ENCODE measurements at regions not wholly inside any gene's neighbourhood (a gene's known extent, or its start where the extent isn't known, plus 50 kb on each side); places are given as distances from the start of the nearest gene placed in this dataset.

- Mint-ChIP-seq H3K9me3 (peaks cover 0 to 2% (median 1%) of the 10 kb centered on the region in 7 donors), H3K27me3 (no peaks in the 10 kb centered on the region), H3K27ac (no peak overlapping the region), H3K4me1 (no peaks in the 10 kb centered on the region), H3K36me3 (no peaks in the 10 kb centered on the region), H3K4me3 (no peak overlapping the region)
- Histone ChIP-seq H3K27me3 (ENCODE audit: control insufficient read depth, insufficient read depth, low read length) (no peaks in the 10 kb centered on the region), H3K4me1 (ENCODE audit: control insufficient read depth, insufficient read depth, low read length, poor library complexity, severe bottlenecking) (no peaks in the 10 kb centered on the region), H3K36me3 (ENCODE audit: control insufficient read depth, insufficient read depth, low read length) (no peaks in the 10 kb centered on the region), H3K4me3 (ENCODE audit: low read depth, low read length) (no peak overlapping the region), H3K9me3 (ENCODE audit: control insufficient read depth in 2 of 2, low read length in 2 of 2) (no peaks in the 10 kb centered on the region), H3K27ac (ENCODE audit: insufficient read depth, low read length, poor library complexity, severe bottlenecking) (no peak overlapping the region)
- DNase-seq (no peak), ATAC-seq (ENCODE audit: low read depth in 2 of 2) (no peak)
Measured at GRCh38 chr2:58842501-58843155, 601.5 kb upstream of the FANCL start.

GRCh38 chr2:58834404-58834803, 593.3 kb upstream of the FANCL start:
- ATAC-seq (ENCODE audit: low read depth in 2 of 2) = no peak
- peaks cover 4 to 17% (median 7%) of the 10 kb centered on the region in 7 donors for H3K9me3 Mint-ChIP-seq
- H3K4me1 ChIP-seq (ENCODE audit: control insufficient read depth, insufficient read depth, low read length, poor library complexity, severe bottlenecking) = no peaks in the 10 kb centered on the region
- H3K27ac ChIP-seq (ENCODE audit: insufficient read depth, low read length, poor library complexity, severe bottlenecking) = no peak overlapping the region
- H3K36me3 Mint-ChIP-seq = no peaks in the 10 kb centered on the region
- no peak overlapping the region for H3K4me3 Mint-ChIP-seq
- no peak overlapping the region for H3K4me3 ChIP-seq (ENCODE audit: low read depth, low read length)
- H3K27ac Mint-ChIP-seq = no peak overlapping the region
- H3K9me3 ChIP-seq (ENCODE audit: control insufficient read depth in 2 of 2, low read length in 2 of 2) = peaks cover 0 to 10% of the 10 kb centered on the region in 2 experiments
- H3K4me1 Mint-ChIP-seq = no peaks in the 10 kb centered on the region
- H3K27me3 Mint-ChIP-seq = no peaks in the 10 kb centered on the region
- H3K27me3 ChIP-seq (ENCODE audit: control insufficient read depth, insufficient read depth, low read length) = no peaks in the 10 kb centered on the region
- H3K36me3 ChIP-seq (ENCODE audit: control insufficient read depth, insufficient read depth, low read length) = no peaks in the 10 kb centered on the region
- DNase-seq = peak in 1 of 3 donors; percentile 0

- Mint-ChIP-seq H3K27me3 (no peaks in the 10 kb centered on the region), H3K9me3 (peaks cover 0 to 43% (median 16%) of the 10 kb centered on the region in 7 donors), H3K4me3 (no peak overlapping the region), H3K27ac (no peak overlapping the region), H3K36me3 (no peaks in the 10 kb centered on the region), H3K4me1 (no peaks in the 10 kb centered on the region)
- no peaks in the 10 kb centered on the region for H3K4me1 ChIP-seq (ENCODE audit: control insufficient read depth, insufficient read depth, low read length, poor library complexity, severe bottlenecking)
- no peaks in the 10 kb centered on the region for H3K27me3 ChIP-seq (ENCODE audit: control insufficient read depth, insufficient read depth, low read length)
- H3K36me3 ChIP-seq (ENCODE audit: control insufficient read depth, insufficient read depth, low read length) = no peaks in the 10 kb centered on the region
- ATAC-seq (ENCODE audit: low read depth in 2 of 2) = no peak
- H3K27ac ChIP-seq (ENCODE audit: insufficient read depth, low read length, poor library complexity, severe bottlenecking) = no peak overlapping the region
- peaks cover 5 to 22% of the 10 kb centered on the region in 2 experiments for H3K9me3 ChIP-seq (ENCODE audit: control insufficient read depth in 2 of 2, low read length in 2 of 2)
- H3K4me3 ChIP-seq (ENCODE audit: low read depth, low read length) = no peak overlapping the region
- no peak for DNase-seq
Measured at GRCh38 chr2:58826795-58827194, 585.7 kb upstream of the FANCL start.

GRCh38 chr2:58812771-58813344, 571.7 kb upstream of the FANCL start:
- no peak overlapping the region for H3K27ac ChIP-seq (ENCODE audit: insufficient read depth, low read length, poor library complexity, severe bottlenecking)
- H3K9me3 ChIP-seq (ENCODE audit: control insufficient read depth in 2 of 2, low read length in 2 of 2) = no peaks in the 10 kb centered on the region
- Mint-ChIP-seq H3K27ac (no peak overlapping the region), H3K9me3 (peaks cover 0 to 2% (median 0%) of the 10 kb centered on the region in 7 donors), H3K4me3 (no peak overlapping the region), H3K4me1 (no peaks in the 10 kb centered on the region), H3K36me3 (no peaks in the 10 kb centered on the region), H3K27me3 (no peaks in the 10 kb centered on the region)
- no peaks in the 10 kb centered on the region for H3K36me3 ChIP-seq (ENCODE audit: control insufficient read depth, insufficient read depth, low read length)
- no peak for ATAC-seq (ENCODE audit: low read depth in 2 of 2)
- H3K4me1 ChIP-seq (ENCODE audit: control insufficient read depth, insufficient read depth, low read length, poor library complexity, severe bottlenecking) = no peaks in the 10 kb centered on the region
- H3K27me3 ChIP-seq (ENCODE audit: control insufficient read depth, insufficient read depth, low read length) = no peaks in the 10 kb centered on the region
- DNase-seq = no peak
- no peak overlapping the region for H3K4me3 ChIP-seq (ENCODE audit: low read depth, low read length)

GRCh38 chr2:58805126-58805525, 564.0 kb upstream of the FANCL start:
- Histone ChIP-seq H3K36me3 (ENCODE audit: control insufficient read depth, insufficient read depth, low read length) (no peaks in the 10 kb centered on the region), H3K27me3 (ENCODE audit: control insufficient read depth, insufficient read depth, low read length) (no peaks in the 10 kb centered on the region), H3K27ac (ENCODE audit: insufficient read depth, low read length, poor library complexity, severe bottlenecking) (no peak overlapping the region), H3K4me3 (ENCODE audit: low read depth, low read length) (no peak overlapping the region), H3K4me1 (ENCODE audit: control insufficient read depth, insufficient read depth, low read length, poor library complexity, severe bottlenecking) (no peaks in the 10 kb centered on the region), H3K9me3 (ENCODE audit: control insufficient read depth in 2 of 2, low read length in 2 of 2) (no peaks in the 10 kb centered on the region)
- Mint-ChIP-seq H3K36me3 (no peaks in the 10 kb centered on the region), H3K4me1 (no peaks in the 10 kb centered on the region), H3K4me3 (no peak overlapping the region), H3K27me3 (no peaks in the 10 kb centered on the region), H3K9me3 (peaks cover 0 to 7% (median 2%) of the 10 kb centered on the region in 7 donors), H3K27ac (no peak overlapping the region)
- ATAC-seq (ENCODE audit: low read depth in 2 of 2) (no peak), DNase-seq (no peak)

GRCh38 chr2:58803192-58803591, 562.1 kb upstream of the FANCL start:
- ATAC-seq (ENCODE audit: low read depth in 2 of 2) = no peak
- H3K4me3 Mint-ChIP-seq = no peak overlapping the region
- no peaks in the 10 kb centered on the region for H3K36me3 Mint-ChIP-seq
- no peak for DNase-seq
- H3K27me3 Mint-ChIP-seq = no peaks in the 10 kb centered on the region
- no peak overlapping the region for H3K27ac Mint-ChIP-seq
- H3K9me3 ChIP-seq (ENCODE audit: control insufficient read depth in 2 of 2, low read length in 2 of 2) = no peaks in the 10 kb centered on the region
- peaks cover 0 to 7% (median 2%) of the 10 kb centered on the region in 7 donors for H3K9me3 Mint-ChIP-seq
- no peaks in the 10 kb centered on the region for H3K4me1 Mint-ChIP-seq
- H3K4me1 ChIP-seq (ENCODE audit: control insufficient read depth, insufficient read depth, low read length, poor library complexity, severe bottlenecking) = no peaks in the 10 kb centered on the region
- H3K36me3 ChIP-seq (ENCODE audit: control insufficient read depth, insufficient read depth, low read length) = no peaks in the 10 kb centered on the region
- no peak overlapping the region for H3K4me3 ChIP-seq (ENCODE audit: low read depth, low read length)
- no peak overlapping the region for H3K27ac ChIP-seq (ENCODE audit: insufficient read depth, low read length, poor library complexity, severe bottlenecking)
- H3K27me3 ChIP-seq (ENCODE audit: control insufficient read depth, insufficient read depth, low read length) = no peaks in the 10 kb centered on the region

GRCh38 chr2:58800881-58801280, 559.8 kb upstream of the FANCL start:
- Histone ChIP-seq H3K36me3 (ENCODE audit: control insufficient read depth, insufficient read depth, low read length) (no peaks in the 10 kb centered on the region), H3K4me3 (ENCODE audit: low read depth, low read length) (no peak overlapping the region), H3K27me3 (ENCODE audit: control insufficient read depth, insufficient read depth, low read length) (no peaks in the 10 kb centered on the region), H3K4me1 (ENCODE audit: control insufficient read depth, insufficient read depth, low read length, poor library complexity, severe bottlenecking) (no peaks in the 10 kb centered on the region), H3K27ac (ENCODE audit: insufficient read depth, low read length, poor library complexity, severe bottlenecking) (no peak overlapping the region), H3K9me3 (ENCODE audit: control insufficient read depth in 2 of 2, low read length in 2 of 2) (no peaks in the 10 kb centered on the region)
- H3K36me3 Mint-ChIP-seq = no peaks in the 10 kb centered on the region
- H3K4me3 Mint-ChIP-seq = no peak overlapping the region
- DNase-seq (no peak), ATAC-seq (ENCODE audit: low read depth in 2 of 2) (no peak)
- H3K27me3 Mint-ChIP-seq = no peaks in the 10 kb centered on the region
- H3K4me1 Mint-ChIP-seq = no peaks in the 10 kb centered on the region
- peaks cover 0 to 7% (median 1%) of the 10 kb centered on the region in 7 donors for H3K9me3 Mint-ChIP-seq
- H3K27ac Mint-ChIP-seq = no peak overlapping the region

DNA sequence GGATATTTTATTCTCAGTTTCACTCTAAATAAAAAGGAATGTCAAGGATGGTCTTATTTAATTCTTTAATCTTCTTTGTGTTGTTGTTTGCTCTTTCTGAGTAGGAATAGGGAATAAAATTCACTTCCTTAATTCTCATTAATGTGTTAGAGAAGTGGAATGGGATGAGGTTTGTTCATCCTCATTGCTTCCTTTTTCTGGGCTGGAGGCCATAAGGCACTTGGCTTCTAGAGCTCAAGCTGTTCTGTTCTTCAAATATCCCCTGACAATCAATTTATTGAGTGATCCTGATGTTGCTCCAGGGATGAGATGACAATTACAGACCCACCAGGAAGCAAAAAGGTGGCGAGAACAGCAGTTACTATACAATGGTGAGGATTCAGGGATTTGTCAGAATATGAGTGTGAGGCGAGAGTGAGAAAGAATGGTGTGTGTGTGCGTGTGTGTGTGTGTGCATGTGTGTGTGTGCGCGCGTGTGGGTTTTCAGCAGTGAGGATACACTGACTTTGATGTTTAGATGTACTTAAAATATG, 557.6 kb upstream of the FANCL start:
- H3K4me3 ChIP-seq (ENCODE audit: low read depth, low read length) = no peak overlapping the region
- H3K9me3 Mint-ChIP-seq = peaks cover 0 to 6% (median under 1%) of the 10 kb centered on the region in 7 donors
- H3K27ac Mint-ChIP-seq = no peak overlapping the region

More for the DNA sequence above, 557.6 kb upstream of the FANCL start:
- H3K4me1 ChIP-seq (ENCODE audit: control insufficient read depth, insufficient read depth, low read length, poor library complexity, severe bottlenecking) = no peaks in the 10 kb centered on the region
- no peaks in the 10 kb centered on the region for H3K4me1 Mint-ChIP-seq
- ATAC-seq (ENCODE audit: low read depth in 2 of 2) (no peak), DNase-seq (no peak)
- H3K9me3 ChIP-seq (ENCODE audit: control insufficient read depth in 2 of 2, low read length in 2 of 2) = no peaks in the 10 kb centered on the region
- no peaks in the 10 kb centered on the region for H3K27me3 Mint-ChIP-seq
- H3K27ac ChIP-seq (ENCODE audit: insufficient read depth, low read length, poor library complexity, severe bottlenecking) = no peak overlapping the region
- no peaks in the 10 kb centered on the region for H3K36me3 Mint-ChIP-seq
- H3K36me3 ChIP-seq (ENCODE audit: control insufficient read depth, insufficient read depth, low read length) = no peaks in the 10 kb centered on the region
- no peak overlapping the region for H3K4me3 Mint-ChIP-seq
- no peaks in the 10 kb centered on the region for H3K27me3 ChIP-seq (ENCODE audit: control insufficient read depth, insufficient read depth, low read length)

Measured in CD4-positive, CD25-positive, alpha-beta regulatory T cell (primary cell).